A172 (cell line): ENCODE measurements at regions not wholly inside any gene's neighbourhood (a gene's known extent, or its start where the extent isn't known, plus 50 kb on each side); places are given as distances from the start of the nearest gene placed in this dataset.

Experiments used
- DNase-seq: peaks from one replicate; pipeline ENCODE4 v3.0.0-alpha.2; 2015; ENCODE audit warnings: low spot score

GRCh38 chr1:30609336-30609998 lies 113.9 kb downstream of the MATN1 start:
- DNase-seq = no peak

DNA sequence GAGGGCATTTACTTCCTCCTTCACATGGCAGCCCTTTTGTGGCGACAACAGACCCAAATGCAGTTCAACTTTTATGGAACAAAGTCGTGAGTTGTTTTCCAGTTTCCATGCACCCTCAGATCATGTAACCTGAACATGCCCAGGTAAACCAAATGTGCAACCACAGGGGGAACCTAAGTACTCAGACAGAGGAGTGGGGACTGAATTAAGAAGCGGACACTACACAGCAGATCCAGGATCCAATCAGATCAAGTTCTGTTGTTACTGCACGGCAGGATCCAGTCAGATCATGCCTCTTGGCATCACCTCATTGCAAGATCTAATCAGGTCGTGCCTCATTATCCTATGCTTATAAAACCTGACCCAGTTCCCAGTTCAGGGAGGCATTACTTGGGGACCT lies 115.7 kb downstream of the MATN1 start:
- DNase-seq = no peak

GRCh38 chr1:30606166-30606565 lies 117.2 kb downstream of the MATN1 start:
- no peak for DNase-seq

DNA sequence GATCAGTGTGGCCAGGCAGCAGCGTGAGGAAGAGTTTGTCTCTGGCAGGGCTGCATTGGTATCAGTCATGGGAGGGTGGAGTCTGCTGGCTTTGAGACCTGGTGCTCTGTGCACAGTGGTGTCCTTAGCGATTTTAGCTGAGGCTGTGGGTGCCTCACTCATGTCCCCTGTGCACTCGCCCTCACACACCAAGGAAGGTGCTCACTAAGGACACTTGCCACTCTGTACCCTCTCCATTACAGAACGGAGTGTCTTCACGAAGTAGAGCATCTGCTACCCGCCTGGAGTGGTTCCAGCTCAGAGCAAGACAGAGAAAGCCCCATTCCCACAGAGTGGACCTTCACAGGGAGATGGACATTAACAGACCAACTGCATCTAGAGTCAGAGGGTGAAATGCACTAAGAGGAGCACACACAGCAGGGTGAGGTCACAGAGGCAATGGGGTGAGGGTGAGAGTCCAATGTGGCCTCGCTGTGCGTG lies 117.9 kb downstream of the MATN1 start:
- DNase-seq = no peak

GRCh38 chr1:30604801-30605440 lies 118.5 kb downstream of the MATN1 start:
- no peak for DNase-seq

GRCh38 chr1:30603081-30603858 lies 120.1 kb downstream of the MATN1 start:
- no peak for DNase-seq

GRCh38 chr1:30601316-30602085 lies 121.9 kb downstream of the MATN1 start:
- no peak for DNase-seq

GRCh38 chr1:30600706-30601105 lies 122.7 kb downstream of the MATN1 start:
- no peak for DNase-seq

GRCh38 chr1:30600258-30600657 lies 123.1 kb downstream of the MATN1 start:
- no peak for DNase-seq

GRCh38 chr1:30599721-30600120 lies 123.7 kb downstream of the MATN1 start:
- DNase-seq = no peak

DNA sequence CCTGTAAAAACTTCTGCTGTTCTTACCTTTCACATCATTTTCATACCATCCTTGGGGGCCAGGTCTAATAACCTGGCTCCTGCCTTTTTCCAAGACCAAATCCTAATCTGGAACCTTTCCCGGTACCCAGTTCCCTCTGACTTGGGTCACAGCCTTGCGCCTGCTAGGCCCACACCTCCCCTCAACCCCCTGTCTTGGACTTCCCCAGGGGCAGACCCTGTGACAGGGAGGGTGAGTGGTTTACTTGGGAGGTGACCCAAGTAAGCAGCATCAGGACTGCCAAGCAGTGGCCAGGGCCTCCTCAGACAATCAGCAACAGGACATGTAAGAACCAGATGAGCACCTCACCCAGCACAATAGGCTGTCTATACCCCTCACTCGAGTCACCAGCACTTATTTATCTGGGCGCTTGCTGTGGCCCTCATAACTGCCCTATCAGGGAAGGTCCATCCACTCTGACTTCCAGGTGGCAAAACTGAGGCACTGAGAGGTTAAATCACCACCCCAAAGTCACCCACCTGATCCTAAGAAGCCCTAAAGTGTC lies 124.7 kb downstream of the MATN1 start:
- no peak for DNase-seq

GRCh38 chr1:30597711-30598110 lies 125.7 kb downstream of the MATN1 start:
- no peak for DNase-seq

GRCh38 chr1:30596891-30597290 lies 126.5 kb downstream of the MATN1 start:
- no peak for DNase-seq

DNA sequence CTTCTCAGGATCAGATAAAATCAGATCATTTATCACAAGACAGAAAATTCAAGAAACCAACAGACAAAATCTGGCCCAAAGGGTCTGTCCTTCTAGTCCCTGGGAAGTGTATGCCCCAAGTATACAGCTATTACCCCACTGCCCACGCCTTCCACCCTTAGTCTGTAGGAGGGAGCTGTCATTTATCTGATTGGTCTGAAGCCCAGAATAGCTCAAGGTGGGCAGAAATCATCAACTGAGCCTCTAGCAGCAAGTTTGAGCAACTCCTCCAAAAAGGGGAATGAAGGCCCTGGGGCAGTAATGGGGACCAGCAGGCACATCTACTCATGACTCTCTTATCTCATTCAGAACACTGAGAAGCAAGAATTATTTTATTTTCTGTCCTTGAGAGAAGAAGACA lies 126.9 kb downstream of the MATN1 start:
- DNase-seq = no peak

DNA sequence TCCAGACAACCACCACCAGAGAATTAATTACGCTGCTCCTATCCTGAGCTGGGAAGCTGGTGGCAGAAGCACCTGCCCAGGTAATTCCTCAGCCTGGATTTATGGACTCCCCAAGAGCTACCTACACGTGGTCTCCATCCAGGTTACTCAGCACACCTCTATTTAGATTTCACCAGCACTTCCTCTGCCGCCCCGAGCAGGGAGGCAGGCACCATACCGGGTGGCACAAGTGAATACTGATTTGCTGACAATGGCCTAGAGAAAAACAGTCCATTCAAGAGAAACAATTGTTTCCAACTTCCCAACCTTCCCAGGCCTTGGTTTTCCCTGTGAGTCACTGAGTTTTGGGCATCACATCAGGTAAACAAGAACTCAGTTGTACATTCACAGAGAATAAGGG lies 134.3 kb downstream of the MATN1 start:
- no peak for DNase-seq

DNA sequence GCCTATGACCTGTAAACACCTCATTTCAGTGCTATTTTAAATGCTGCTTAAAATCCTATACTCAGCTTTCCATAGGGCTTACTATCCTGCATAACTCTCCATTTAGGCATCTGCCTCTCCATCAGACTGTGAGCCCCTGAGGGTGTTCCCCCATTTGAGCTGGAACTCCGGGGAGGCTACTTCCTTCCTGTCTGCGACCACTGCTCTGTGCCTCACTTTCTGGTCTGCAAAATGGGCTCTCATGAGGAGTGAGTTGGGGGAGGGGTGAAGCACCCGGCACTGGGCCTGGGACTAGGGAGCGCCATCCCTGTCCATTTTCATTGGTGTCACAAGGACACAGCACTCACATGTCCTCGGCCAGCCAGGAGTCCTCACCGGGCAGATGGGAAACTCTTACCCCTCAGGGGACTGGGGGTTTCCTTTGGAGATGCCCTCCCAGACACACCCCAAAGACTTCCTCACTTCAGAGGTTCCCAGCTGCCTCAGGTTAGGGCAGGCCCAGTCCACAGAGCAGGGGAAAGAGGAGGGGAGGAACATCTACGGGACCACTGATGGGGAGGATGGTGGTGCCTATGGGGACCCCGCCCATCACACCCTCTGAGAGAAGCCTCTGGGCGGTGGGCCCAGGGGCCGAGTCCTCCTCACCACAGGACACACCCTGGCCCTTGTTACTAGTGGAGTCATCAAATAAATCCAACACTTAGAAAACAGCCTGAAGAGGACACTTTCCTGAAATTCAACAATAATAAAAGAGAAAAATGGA lies 134.9 kb downstream of the MATN1 start:
- DNase-seq = no peak

GRCh38 chr1:30586671-30587070 lies 136.7 kb downstream of the MATN1 start:
- no peak for DNase-seq

DNA sequence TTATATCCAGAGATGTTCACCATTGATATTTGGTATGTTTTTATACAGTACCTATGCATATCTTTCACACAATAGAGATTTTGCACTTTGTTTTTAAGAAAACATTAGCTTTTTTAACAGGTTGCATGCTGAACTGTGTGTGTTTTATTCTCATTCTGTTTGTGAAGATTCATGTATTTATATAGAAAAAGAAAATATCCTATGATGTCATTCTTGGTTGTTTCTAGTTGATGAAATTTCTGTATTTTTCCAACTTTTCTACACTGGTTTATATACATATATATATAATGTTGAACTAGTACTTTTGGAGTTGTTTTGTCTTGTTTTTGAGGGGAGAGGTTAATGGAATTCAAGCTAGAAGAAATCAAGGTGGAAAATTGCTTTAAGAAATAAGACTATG lies 143.8 kb downstream of the MATN1 start:
- DNase-seq = no peak

- no peak for DNase-seq
Measured at GRCh38 chr1:30575066-30575465, 148.3 kb downstream of the MATN1 start.

DNA sequence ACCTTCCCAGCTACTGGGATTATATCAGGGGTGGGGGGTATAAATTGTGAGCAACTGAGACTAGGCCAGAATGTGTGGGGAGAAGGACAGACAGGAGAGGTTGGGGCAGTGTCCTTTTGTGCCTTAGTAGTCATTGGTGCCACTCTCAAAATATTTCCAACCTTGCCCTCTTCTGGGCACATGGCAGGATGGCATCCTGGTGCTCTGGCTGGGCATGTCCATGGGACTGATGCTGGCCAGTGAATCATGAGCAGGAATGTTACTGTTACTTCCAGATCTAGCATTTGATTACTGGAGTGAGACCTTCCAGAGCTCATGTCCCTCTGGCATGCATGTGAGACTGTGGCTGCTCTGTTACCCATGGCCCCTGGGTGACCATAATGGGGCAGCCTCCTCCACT lies 151.2 kb downstream of the MATN1 start:
- peak; percentile 14 for DNase-seq

DNA sequence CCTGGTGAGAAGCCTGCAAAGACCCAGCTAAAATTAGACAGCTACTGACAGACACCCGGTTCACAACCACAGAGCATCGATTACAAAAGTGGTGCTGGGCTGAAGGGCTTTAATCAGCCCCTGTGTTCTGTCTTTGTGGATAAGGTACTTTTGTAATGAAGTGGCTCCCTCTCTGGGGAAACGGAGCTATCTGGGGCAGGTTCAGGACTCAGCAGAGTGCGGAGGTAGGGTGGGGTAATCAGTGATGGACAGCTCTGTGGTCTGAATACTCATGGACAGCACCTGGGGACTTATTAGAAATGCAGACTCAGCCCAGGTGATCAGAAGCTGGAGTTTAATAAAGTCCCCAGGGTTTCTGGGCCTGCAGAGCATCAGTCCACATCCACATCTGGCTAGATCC lies 152.0 kb downstream of the MATN1 start:
- no peak for DNase-seq
